ENCODE measurements at regions not wholly inside any gene's neighbourhood (a gene's known extent, or its start where the extent isn't known, plus 50 kb on each side); places are given as distances from the start of the nearest gene placed in this dataset.

- TF ChIP-seq RAD21 (IDR thresholded peaks at IDR 0.05 in 1 of 2, conservative IDR thresholded peaks at IDR 0.05 in 1 of 2; ENCODE audit: low read depth in 2 of 2, low read length in 2 of 2) (no peak), MAX (IDR thresholded peaks at IDR 0.05) (no peak)
Measured at GRCh38 chr3:76917436-76917835, 122.5 kb upstream of the ROBO2 start (continued).

Data from H1 (cell line).